Esophagus muscularis mucosa (tissue), 4 donors: ENCODE measurements at regions not wholly inside any gene's neighbourhood (a gene's known extent, or its start where the extent isn't known, plus 50 kb on each side); places are given as distances from the start of the nearest gene placed in this dataset.

Source experiments
- DNase-seq: peaks from one replicate; pipeline ENCODE4 v3.0.0-alpha.2; 2017; ENCODE audit errors: extremely low spot score
- H3K27ac ChIP-seq, 4 donors: fragments of 200-600 bp; sonication (generic); replicated peaks in 1 of 4; 1 replicate in 3 of 4; 2 replicates in 1 of 4; pipeline ENCODE4 v1.5.1; 2016 to 2019; ENCODE audit warnings: mild to moderate bottlenecking in 1 of 4
- H3K27me3 ChIP-seq, 4 donors: fragments of 200-600 bp; sonication (generic); one replicate each; pipeline versions ENCODE4 v1.5.1 to v1.6.0; 2016 to 2019
- H3K36me3 ChIP-seq, 4 donors: fragments of 200-600 bp; sonication (generic); one replicate each; pipeline ENCODE4 v1.5.1; 2016 to 2019
- H3K4me1 ChIP-seq, 4 donors: fragments of 200-600 bp; sonication (generic); one replicate each; pipeline ENCODE4 v1.5.1; 2016 to 2019
- H3K4me3 ChIP-seq, 4 donors: fragments of 200-600 bp; sonication (generic); 1 replicate in 2 of 4; 2 replicates in 2 of 4; pipeline ENCODE4 v1.5.1; 2016 to 2019; ENCODE audit warnings: mild to moderate bottlenecking in 4 of 4, moderate library complexity in 1 of 4
- H3K9me3 ChIP-seq, 4 donors: fragments of 200-600 bp; sonication (generic); 1 replicate in 3 of 4; 2 replicates in 1 of 4; pipeline ENCODE4 v1.5.1; 2016 to 2019
- EP300 ChIP-seq: sonication (generic); formaldehyde crosslinking; IDR thresholded peaks from one replicate; pipeline ENCODE4 v1.6.1; 2017; ENCODE audit warnings: antibody characterized with exemption
- POLR2A ChIP-seq: fragments of 450-650 bp; IDR thresholded peaks from one replicate; pipeline ENCODE4 v1.6.1; 2017; ENCODE audit warnings: antibody characterized with exemption, moderate library complexity, mild to moderate bottlenecking, low read depth
- POLR2AphosphoS5 ChIP-seq, 2 donors: sonication (generic); formaldehyde crosslinking; IDR thresholded peaks; one replicate each; pipeline ENCODE4 v1.6.1; 2017; ENCODE audit warnings: antibody characterized with exemption in 2 of 2
- WGBS: methylation state at CpG from one replicate; pipeline ENCODE4 v1.1.5; 2018; 5-methylcytosine and 5-hydroxymethylcytosine counted together
- intact Hi-C: fragments of 100-400 bp; cut with DNase I; formaldehyde crosslinking; loops from one replicate; pipeline ENCODE4 v1.15.1; 2023
- TF ChIP-seq, protein P1 (sequence below), 3 experiments: fragments of 200-600 bp in 2 of 3; fragments of 450-650 bp in 1 of 3; sonication (generic) in 2 of 3; IDR thresholded peaks; one replicate each; pipeline ENCODE4 v1.5.1; 2017 to 2019; ENCODE audit warnings: antibody characterized with exemption in 3 of 3, mild to moderate bottlenecking in 2 of 3, moderate library complexity in 1 of 3

DNA sequence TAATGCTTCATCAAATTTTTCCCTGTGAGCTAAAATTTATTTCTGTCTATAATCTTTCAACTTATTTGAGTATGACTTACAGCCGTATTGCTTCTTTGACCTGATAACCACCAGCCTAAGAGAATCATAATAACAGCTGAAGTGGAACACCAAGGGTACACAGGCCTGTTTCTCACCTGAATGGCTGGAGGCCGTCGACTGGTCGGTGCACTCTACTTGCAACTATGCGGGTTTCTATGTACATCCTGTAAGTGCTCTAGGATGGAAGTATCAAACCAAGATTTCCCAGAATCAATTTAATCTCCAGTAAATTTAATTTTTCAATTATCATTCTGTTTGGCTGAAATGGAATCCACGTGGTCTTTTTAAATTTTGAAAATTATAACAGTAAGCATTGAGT lies 504.8 kb upstream of the PHF14 start:
- no peak for TF ChIP-seq POLR2A
- no peak for TF ChIP-seq POLR2AphosphoS5 (IDR thresholded peaks at IDR 0.05)
- TF ChIP-seq, protein P1, sequence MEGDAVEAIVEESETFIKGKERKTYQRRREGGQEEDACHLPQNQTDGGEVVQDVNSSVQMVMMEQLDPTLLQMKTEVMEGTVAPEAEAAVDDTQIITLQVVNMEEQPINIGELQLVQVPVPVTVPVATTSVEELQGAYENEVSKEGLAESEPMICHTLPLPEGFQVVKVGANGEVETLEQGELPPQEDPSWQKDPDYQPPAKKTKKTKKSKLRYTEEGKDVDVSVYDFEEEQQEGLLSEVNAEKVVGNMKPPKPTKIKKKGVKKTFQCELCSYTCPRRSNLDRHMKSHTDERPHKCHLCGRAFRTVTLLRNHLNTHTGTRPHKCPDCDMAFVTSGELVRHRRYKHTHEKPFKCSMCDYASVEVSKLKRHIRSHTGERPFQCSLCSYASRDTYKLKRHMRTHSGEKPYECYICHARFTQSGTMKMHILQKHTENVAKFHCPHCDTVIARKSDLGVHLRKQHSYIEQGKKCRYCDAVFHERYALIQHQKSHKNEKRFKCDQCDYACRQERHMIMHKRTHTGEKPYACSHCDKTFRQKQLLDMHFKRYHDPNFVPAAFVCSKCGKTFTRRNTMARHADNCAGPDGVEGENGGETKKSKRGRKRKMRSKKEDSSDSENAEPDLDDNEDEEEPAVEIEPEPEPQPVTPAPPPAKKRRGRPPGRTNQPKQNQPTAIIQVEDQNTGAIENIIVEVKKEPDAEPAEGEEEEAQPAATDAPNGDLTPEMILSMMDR (IDR thresholded peaks at IDR 0.05) = no peak
- TF ChIP-seq EP300 = no peak
- H3K4me3 ChIP-seq = no peak overlapping the region
- no peak for DNase-seq
- 91% methylated on average over 6 of the region's 6 CpGs for WGBS
- H3K36me3 ChIP-seq = no peaks in the 10 kb centered on the region
- H3K27ac ChIP-seq = no peak overlapping the region
- H3K9me3 ChIP-seq = no peaks in the 10 kb centered on the region
- no peaks in the 10 kb centered on the region for H3K27me3 ChIP-seq
- intact Hi-C loops = no loop called here
- H3K4me1 ChIP-seq = no peaks in the 10 kb centered on the region

DNA sequence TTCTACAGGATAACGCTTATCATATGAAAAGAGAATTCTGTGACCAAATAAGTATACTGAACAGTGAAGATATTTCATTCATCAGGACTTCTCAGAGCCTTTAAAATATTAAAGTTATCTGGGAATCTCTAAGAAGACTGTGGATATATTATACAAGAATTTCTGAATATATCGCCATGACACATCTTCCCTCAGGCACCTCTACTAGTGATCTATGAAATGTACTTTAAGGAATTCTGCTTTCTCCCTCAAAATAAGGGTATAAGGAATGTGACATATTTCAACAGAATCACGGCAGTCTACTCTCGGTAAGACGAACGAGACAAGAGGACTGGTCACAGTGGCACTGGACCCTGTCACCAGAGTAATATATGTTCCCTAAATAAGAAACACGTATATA lies 504.2 kb upstream of the PHF14 start:
- H3K27me3 ChIP-seq = no peaks in the 10 kb centered on the region
- H3K36me3 ChIP-seq = no peaks in the 10 kb centered on the region
- no peak overlapping the region for H3K4me3 ChIP-seq
- H3K27ac ChIP-seq = no peak overlapping the region
- no peak for TF ChIP-seq POLR2A
- TF ChIP-seq POLR2AphosphoS5 (IDR thresholded peaks at IDR 0.05) = no peak
- no peak for TF ChIP-seq EP300
- TF ChIP-seq, protein P1 (IDR thresholded peaks at IDR 0.05) = no peak
- no peaks in the 10 kb centered on the region for H3K4me1 ChIP-seq
- no peaks in the 10 kb centered on the region for H3K9me3 ChIP-seq
- intact Hi-C loops = no loop called here
- 76% methylated on average over 7 of the region's 7 CpGs for WGBS
- DNase-seq = no peak

DNA sequence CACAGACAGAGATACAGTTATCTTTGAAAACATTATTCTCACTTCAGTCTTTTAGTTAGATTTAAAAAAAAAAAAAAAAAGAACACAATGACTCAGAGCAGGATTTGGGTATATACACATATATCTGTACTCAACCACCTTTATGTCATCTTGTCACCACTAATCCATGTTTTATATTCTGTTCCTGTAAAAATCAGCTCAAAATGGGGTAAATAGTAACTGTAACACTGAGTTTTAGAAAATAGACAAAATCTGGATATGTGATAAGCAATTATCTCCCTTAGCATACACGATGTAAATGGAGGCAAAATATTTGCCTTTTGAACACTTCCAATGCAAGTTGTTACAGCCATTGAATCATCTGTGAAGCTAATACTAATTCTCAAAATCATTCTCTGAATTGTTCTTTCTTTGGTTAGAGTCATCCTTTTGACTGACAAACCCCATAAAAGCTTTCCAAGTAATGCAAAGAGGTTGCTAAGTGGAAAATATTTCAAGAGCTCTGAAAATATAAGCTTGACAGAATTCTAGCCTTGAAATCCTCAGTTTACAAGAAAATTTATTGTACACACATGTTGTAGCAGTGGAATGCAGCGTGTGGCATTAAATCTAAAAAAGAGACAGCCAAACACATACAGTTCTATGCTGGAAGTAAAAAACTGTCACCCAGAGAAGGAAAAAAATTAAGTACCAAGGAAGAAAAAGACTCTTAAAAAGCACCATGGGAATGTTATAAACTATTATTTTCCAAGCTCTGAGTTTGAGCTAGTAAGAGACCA lies 502.2 kb upstream of the PHF14 start:
- Histone ChIP-seq H3K4me1 (no peaks in the 10 kb centered on the region), H3K36me3 (no peaks in the 10 kb centered on the region), H3K4me3 (no peak overlapping the region), H3K27me3 (no peaks in the 10 kb centered on the region), H3K9me3 (no peaks in the 10 kb centered on the region), H3K27ac (no peak overlapping the region)
- TF ChIP-seq POLR2AphosphoS5 (IDR thresholded peaks at IDR 0.05) (no peak), EP300 (no peak), POLR2A (no peak)
- TF ChIP-seq, protein P1 (IDR thresholded peaks at IDR 0.05) = no peak
- WGBS = 69% methylated on average over 2 of the region's 2 CpGs
- DNase-seq = no peak
- intact Hi-C loops = no loop called here

DNA sequence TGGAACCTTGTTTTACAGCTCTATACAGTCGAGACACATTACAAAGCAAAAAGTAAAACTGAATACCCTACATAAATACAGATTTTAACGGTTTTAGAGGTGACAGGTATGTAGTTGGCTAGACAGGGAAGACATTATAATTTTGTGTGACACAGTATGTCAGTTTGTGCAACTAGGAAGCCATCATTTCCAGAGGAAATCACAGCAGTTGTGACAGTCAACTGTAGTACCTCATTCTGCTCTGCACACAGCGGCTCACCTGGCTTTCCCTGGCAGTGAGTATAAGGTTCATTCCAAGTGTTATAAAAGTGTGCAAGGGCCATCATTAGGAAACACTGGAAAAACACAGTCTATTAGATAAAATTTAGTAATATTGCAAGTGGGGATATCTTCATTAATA lies 501.6 kb upstream of the PHF14 start:
- no peaks in the 10 kb centered on the region for H3K27me3 ChIP-seq
- WGBS = 74% methylated on average over 3 of the region's 3 CpGs
- no peaks in the 10 kb centered on the region for H3K36me3 ChIP-seq
- no peak overlapping the region for H3K4me3 ChIP-seq
- no peak for DNase-seq
- H3K27ac ChIP-seq = no peak overlapping the region
- intact Hi-C loops = no loop called here
- no peak for TF ChIP-seq EP300
- no peaks in the 10 kb centered on the region for H3K4me1 ChIP-seq
- H3K9me3 ChIP-seq = no peaks in the 10 kb centered on the region

DNA sequence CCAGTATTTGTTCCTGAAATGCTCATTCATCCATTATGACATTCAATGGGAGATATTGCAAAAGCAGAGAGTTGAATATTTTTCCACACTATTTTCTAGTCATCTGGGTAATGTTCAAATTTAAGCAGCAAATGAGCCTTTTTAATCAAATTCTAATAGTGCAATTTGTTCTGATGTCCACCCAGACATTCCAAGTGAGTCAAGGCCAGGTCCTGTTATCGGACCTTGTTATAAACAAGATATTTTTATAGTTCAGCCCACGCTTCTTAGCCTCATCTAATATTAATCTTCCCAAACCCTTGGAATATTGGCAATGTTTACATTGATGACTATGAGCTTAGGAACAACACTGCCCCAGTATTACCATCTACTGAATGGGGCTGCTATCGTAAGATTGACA lies 500.1 kb upstream of the PHF14 start:
- intact Hi-C loops = no loop called here
- no peak for DNase-seq
- Histone ChIP-seq H3K9me3 (no peaks in the 10 kb centered on the region), H3K4me1 (no peaks in the 10 kb centered on the region), H3K27me3 (no peaks in the 10 kb centered on the region), H3K36me3 (no peaks in the 10 kb centered on the region), H3K27ac (no peak overlapping the region), H3K4me3 (no peak overlapping the region)
- WGBS = 52% methylated on average over 3 of the region's 3 CpGs
- TF ChIP-seq POLR2A = no peak

DNA sequence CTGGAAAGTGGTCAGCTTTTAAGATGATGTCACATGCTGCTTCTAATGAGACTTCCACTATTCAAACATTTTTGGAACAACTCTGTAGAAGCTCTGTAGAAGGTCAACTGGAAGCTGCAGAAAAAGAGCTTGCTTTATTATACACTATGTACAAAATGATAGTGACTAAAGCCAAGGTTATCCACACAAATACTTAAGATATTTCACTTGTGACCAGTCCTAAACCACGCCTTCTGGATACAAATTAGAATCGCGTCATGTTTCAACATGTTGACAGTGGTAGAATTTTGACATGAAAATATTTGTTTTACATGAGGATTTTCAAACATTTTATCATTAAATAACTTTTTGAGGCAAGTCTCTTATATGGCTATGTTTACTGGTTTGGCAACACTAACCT lies 499.6 kb upstream of the PHF14 start:
- intact Hi-C loops = no loop called here
- Histone ChIP-seq H3K36me3 (no peaks in the 10 kb centered on the region), H3K27ac (no peak overlapping the region), H3K4me1 (no peaks in the 10 kb centered on the region), H3K27me3 (no peaks in the 10 kb centered on the region), H3K4me3 (no peak overlapping the region), H3K9me3 (no peaks in the 10 kb centered on the region)
- TF ChIP-seq POLR2AphosphoS5 (IDR thresholded peaks at IDR 0.05) (no peak), POLR2A (no peak), EP300 (no peak)
- TF ChIP-seq, protein P1 (IDR thresholded peaks at IDR 0.05) = no peak
- DNase-seq = no peak
- WGBS = 78% methylated on average over 3 of the region's 3 CpGs
